HG03558 (cell line): ENCODE measurements at regions not wholly inside any gene's neighbourhood (a gene's known extent, or its start where the extent isn't known, plus 50 kb on each side); places are given as distances from the start of the nearest gene placed in this dataset.
"Not testable (repeated sequence)": the region's sequence is repeated elsewhere in the genome, so short reads cannot be mapped to it uniquely, and the experiment has no call there.

ENCODE experiments used
- ATAC-seq: cut with Tn5 transposase; IDR thresholded peaks from one replicate; pipeline ENCODE4 v1.9.1; 2021; ENCODE audit warnings: moderate number of reproducible peaks; ENCODE audit not compliant: unreplicated experiment; ENCODE audit errors: extremely low read depth

GRCh38 chr14:30252151-30252550 is 306.8 kb upstream of the G2E3 start:
- ATAC-seq = no peak

GRCh38 chr14:30252783-30253674 is 305.9 kb upstream of the G2E3 start:
- ATAC-seq = no peak

DNA sequence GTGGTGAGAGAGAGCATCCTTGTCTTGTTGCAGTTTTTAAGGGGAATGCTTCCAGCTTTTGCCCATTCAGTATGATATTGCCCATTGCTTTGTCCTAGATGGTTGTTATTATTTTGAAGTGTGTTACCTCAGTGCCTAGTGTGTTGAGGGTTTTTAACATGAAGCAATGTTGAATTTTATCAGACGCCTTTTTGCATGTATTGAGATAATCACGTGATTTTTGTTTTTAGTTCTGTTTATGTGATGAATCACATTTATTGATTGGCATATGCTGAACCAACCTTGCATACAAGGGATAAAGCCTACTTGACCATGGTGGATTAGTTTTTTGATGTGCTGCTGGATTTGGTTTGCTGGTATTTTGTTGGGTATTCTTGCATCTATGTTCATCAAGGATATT is 302.3 kb upstream of the G2E3 start:
- ATAC-seq = no peak

DNA sequence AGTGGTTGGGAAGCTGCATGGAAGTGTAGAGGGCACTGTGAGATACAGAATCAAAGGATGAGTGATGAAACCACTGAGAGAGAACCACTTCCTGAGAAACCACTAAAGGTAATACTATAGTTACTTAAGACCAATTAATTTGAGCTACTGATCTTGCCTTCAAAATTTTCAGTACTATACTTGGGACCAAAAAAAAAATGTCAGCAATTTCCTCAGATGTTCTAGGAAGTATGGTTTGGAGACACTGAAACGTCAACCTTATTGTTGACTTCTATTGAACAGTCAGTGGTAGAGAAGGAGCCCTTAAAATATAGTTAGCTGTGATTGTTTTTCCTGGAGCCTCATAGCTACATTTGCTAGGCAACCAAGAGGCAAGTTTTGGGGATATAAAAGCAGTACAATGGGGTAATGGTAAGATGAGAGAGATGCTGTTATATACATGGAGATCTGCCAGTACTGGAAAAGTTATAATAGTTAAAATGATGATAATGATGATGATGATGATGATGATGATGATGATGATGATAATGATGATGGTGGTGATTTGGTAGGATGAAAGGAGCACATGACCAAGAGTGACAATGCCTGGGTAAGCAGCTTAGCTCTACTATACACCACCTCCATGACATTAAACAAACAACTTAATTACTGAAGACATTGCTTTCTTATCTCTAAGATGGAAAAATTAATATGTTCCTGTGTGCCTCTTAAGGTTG is 300.9 kb upstream of the G2E3 start:
- no peak for ATAC-seq

GRCh38 chr14:30260833-30261607 is 297.9 kb upstream of the G2E3 start:
- no peak for ATAC-seq

DNA sequence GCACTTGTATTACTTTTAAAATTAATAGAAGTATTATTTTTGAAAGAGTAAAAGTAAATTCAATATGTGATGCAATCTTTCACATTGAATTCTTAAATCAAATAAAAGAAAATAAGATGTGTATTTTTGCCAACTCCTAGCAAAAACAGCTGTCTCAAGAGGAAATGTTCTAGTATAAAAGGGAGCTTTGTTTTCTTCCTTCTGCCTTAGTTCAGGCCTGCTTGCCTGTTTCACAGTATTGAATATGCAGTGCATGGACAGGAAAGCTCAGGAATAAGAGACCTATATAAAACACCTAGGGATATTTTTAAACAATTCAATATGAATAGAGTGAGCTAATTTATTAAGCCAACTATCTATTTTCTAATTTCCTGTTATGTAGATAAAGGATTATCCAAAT is 294.8 kb upstream of the G2E3 start:
- ATAC-seq = no peak

GRCh38 chr14:30266290-30266689 is 292.7 kb upstream of the G2E3 start:
- no peak for ATAC-seq

- no peak for ATAC-seq
Observed at GRCh38 chr14:30267141-30267540, 291.8 kb upstream of the G2E3 start.

DNA sequence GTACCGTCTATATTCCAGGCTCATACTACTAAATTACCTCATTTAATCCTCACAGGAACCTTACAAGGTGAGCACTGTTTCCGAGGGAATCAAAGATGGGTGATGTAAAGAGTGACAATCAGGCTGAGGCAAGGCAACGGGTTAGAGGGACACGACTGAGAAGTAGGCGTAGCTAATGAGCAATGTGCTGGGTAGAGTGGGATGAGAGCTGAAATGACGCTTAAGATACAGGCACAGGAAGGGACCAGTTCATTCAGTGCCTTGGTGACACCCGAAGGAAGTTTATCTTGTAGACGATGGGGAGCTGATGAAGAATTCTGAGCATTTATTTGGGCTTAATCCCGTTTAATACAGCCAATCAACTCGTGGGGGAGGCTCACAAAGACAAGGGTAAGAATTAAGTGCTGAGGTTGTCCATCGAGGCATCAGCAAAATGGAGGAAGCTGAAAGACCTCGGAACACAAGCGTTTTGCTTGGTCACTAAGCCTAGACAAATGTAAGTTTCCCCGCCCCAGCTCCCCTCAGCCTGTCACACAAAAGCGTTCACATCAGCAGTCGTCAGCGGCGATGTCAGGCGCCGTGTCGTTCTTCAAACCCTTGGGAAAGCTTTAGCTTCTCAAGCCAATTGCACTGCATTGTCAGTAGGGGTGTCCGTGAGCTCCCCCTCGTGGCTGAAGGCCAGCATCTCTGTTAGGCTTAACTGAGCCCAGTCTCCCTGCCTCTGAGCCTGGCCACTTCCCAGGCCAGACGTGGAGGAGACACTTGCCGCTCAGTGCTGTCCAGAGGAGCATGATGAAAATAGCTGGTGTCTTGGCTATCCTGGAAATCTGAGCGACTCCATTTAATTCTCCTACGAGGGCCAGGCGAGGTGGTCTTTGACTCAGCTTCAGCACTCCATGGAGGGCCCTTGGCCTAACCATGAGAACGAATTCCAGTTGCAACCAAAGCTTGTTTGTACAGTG is 288.5 kb upstream of the G2E3 start:
- ATAC-seq = peak; percentile 99

DNA sequence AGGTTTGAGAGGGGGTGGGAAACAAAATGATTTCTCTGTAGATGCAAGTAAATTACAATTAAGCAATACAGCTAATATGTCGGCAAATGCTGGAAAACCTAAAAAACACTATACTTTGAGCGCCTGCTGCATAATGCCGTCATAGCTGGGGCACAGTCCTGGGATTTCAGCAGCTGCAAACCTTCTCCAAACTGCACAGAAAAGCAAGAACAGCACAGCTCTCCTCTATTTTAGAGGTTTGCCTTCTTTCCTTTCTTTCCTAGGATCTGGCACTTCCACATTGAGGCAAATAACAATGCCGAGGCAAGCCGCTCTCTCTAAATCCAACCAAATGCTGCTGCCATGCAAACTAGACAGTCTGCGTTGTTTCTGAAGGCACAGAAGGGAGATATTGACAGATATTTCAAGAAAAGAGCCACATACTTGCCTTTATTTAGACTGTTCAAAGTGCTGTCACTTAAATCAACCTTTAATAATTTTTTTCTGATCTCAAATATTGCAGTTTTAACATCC is 287.1 kb upstream of the G2E3 start:
- ATAC-seq = no peak

GRCh38 chr14:30272848-30273832 is 285.8 kb upstream of the G2E3 start:
- ATAC-seq = no peak

- no peak for ATAC-seq
Observed at GRCh38 chr14:30275604-30276003, 283.4 kb upstream of the G2E3 start.

- no peak for ATAC-seq
Observed at GRCh38 chr14:30277268-30277667, 281.7 kb upstream of the G2E3 start.

DNA sequence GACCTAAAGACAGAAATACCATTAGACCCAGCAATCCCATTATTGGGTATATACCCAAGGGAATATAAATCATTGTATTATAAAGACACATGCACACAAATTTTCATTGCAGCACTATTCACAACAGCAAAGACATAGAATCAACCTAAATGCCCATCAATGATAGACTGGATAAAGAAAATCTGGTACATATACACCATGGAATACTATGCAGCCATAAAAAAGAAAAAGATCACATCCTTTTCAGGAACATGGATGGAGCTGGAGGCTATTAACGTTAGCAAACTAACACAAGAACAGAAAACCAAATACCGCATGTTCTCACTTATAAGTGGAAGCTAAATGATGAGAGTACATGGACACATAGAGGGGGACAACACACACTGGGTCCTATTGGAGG is 280.1 kb upstream of the G2E3 start:
- ATAC-seq = not testable (repeated sequence)

DNA sequence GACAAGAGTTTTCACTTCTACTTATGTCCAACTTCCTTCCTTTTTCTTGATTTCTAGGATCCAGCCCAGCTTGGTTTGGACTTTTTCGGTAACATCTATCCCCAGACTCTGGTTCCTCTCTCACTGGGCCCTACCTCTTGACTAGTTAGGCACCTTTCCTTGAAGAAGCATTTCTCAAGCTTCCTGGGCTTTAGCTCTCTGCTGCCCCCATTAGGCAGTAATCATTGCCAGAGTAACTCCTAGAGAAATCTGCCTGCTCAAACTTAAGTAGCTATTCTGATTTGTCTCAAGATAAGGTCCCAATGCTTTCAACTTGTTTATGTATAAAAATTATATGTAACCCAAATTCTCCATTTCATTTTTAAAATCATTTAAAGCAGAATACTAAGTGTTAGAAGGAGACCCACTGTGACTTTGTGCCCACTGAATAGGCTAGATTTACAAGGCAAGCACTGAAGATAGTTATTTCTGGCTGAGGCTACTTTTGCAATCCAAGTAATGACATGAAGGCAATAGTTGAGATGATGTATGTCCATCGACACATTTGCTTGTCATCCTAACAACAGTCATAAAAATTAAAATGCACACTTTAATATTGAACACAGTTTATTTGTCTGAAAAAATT is 275.0 kb upstream of the G2E3 start:
- no peak for ATAC-seq

- ATAC-seq = no peak
Observed at GRCh38 chr14:30284808-30285207, 274.1 kb upstream of the G2E3 start.

- no peak for ATAC-seq
Observed at GRCh38 chr14:30287579-30288445, 271.1 kb upstream of the G2E3 start.
